Hematopoietic multipotent progenitor cell (in vitro differentiated cells): ENCODE measurements at regions not wholly inside any gene's neighbourhood (a gene's known extent, or its start where the extent isn't known, plus 50 kb on each side); places are given as distances from the start of the nearest gene placed in this dataset.
"Not testable (repeated sequence)": the region's sequence is repeated elsewhere in the genome, so short reads cannot be mapped to it uniquely, and the experiment has no call there.

ENCODE experiments used
- DNase-seq, 3 donors: peaks; one replicate each; pipeline ENCODE4 v3.0.0-alpha.2; 2011 to 2015; ENCODE audit warnings: low read depth in 2 of 3, low spot score in 2 of 3

DNA sequence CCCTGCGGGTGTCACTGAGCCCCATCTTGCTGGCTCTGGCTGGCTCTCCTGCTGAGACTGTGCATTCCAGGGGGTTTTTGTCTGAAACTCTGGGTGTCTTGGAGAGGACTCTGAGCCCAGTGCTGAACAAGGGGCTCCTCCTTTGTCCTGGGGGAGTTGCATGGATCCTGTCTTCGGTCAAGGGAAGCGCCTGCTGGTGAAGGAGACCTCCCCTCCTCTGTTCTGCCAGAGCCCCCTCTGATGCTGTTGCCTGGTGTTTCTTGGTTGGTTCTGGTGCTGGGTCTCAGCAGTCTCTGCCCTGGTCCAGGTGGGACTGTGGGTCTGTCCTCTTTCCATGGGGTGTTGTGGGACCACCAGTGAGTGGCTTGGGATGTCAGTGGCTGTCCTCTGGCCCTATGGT lies 380.9 kb downstream of the TMEM121 start:
- DNase-seq, result no peak

DNA sequence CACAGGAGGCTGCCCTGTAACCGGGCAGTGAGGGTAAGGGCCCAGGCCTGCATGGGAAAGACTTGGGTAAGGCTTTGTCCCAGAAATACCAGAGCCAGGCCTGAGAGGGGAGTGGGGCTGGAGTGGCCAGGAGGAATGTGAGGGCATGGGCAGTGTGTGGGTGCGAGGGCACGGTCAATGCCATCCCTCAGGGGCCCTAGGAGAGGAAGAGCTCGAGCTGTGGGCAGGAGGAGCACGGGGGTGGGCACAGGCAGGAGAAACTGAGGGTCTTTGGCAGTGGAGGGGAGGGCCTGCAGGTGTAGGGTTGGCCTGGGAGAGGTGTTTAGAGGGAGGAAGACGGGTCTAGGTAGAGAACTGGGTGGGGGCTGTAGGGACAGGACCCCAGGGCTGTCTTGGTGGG lies 381.6 kb downstream of the TMEM121 start:
- DNase-seq, result no peak

DNA sequence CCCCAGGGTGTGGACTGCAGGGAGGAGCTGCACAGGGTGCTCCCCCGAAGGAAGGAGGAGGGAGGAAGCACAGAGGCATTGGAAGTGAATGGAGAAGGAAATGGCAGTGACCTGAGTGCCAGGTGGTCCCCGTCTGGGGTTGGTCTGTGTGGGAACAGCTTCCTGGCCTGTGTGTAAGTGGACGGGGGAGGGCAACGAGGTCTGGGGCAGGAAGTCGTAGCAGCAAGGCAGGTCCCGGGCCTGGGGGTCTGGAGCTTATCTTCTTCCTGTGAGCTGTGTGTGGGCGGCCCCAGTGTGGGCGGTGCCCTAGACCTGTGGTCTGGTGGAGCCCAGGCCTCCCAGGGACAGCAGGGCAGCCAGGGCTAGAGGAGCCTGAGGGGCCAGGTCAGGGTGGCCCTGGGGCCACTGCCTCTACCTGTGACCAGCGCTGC lies 382.1 kb downstream of the TMEM121 start:
- DNase-seq, result peak in 2 of 3 donors; percentile 93 to 97

DNA sequence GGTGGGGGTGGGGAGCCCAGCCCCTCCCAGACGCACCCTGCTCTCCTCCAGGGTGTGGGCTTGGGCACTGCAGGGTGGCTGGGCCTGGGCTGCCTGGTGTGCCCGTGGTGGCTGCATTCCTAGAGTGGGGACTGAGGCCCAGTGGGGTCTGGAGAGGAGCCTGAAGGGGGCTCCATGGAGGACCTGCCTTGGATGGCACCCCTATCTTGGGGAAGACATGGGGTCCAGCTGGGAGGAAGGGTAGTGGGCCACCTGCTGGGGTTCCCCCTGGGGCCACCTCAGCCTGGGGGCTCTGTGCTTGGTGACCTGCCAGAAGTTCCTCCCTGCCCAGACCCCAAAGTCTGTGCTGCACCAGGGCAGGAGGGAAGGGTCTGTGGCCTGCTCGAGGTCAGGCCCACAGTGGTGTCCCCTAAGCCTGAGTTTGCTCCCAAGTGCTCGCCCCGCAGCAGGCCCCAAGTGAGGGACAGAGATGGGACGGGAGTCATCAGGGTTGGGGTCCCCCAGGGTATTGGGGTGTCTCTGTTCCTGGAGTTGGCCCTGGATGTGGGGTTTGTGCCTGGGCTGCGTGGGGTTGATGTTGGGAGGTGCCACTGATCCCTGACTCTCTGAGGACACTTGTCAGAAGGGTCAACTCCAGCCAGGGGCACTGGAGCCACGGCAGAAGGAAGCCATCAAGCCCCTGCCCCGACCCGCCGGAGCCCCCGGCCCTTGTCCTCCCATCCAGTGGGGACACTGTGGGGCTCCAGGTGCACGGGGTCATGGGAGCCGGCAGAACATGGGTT lies 382.9 kb downstream of the TMEM121 start:
- DNase-seq, result no peak

DNA sequence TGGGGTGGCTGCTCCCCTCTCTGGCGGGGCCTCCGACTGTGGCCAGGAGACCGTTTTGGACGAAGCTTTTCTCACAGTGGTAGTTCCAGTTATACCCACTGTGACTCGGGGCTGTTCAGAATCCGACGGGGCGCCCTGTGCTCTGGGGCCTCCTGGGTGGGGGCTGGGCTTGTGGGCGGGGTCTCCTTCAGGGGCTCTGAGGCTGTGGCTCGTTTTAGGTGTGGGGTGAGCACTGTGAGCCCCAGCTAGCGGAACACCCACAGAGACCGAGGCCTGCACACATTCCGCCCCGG lies 383.4 kb downstream of the TMEM121 start:
- DNase-seq, result not testable (repeated sequence)

DNA sequence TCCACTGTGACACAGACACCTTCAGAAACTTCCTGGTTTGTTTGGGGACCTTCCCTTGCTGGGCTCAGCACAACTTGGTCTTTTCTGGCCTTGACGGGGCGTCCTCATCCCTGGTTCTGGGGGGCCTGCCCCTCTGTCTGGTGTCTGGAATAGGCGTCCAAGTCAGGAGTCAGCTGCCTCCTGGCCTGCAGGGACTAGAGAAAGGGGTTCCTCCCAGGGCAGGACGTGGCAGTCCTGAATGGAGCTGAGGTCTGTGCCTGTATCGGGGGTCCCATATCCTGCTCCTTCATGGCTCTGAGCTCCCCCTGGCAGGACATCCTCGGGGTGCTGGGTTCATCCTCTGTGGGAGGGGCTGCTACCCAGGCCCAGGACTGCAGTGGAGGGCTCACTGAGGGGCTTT lies 384.0 kb downstream of the TMEM121 start:
- no peak for DNase-seq

DNA sequence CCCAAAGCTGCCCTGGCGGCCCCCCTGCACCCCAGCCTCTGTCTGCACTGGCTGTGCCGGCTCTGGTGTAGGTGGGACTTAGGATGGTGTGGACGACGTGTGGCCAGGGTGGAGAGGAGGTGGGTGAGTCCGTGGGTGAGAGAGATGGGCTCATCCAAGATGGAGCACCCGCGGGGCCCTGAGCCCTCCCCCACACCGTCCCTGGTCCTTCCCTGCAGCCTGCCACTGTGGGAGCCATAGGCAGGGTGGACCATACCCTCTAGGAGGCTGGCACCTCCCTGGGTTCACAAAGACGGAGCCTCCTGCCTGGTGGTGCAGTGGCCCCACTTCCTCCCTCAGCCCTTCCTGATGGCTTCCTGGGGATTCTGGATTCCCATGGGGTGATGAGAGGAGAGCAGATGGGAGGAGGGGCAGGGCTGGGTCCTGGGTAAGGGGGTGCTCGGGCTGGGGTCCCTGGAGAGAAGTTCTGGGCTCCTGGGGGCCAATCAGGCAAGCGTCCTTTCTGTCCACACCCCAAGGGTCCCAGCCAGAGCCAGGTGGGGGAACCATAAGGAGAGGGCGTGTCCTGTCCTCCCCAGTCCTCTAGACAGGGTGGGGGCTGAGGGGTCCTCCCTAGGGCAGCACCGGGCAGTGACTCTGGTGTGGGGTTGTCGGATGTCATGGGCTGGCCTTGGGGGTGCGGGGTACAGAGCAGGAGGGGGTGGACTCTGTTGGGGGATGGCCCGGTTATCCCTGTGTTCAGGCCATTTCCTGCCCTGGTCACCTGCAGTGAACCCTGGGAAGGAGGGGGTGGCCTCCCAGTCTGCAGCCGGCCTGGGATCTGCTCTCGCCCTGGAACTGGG lies 384.8 kb downstream of the TMEM121 start:
- DNase-seq, result no peak

DNA sequence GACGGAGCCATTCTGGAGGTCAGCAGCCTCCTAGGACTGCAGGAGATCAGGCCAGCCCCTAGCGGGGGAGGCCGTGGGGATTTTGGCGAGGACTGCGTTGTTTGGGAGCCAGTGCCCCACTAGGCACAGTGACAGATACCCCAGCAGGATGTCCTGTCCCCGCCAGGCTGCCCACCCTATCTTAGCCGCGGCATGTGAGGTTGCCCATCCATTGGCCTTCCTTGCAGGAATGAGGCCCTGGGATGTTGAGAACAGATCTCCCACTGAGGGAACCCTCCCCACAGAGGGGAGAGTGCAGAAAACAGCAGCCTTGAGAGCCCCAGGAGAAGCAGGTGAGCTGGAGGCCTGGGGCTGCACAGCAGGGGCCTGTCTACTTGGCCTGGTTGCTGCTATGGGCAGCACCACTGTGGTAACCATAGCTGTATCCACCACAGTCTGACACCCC lies 385.5 kb downstream of the TMEM121 start:
- DNase-seq, result not testable (repeated sequence)

DNA sequence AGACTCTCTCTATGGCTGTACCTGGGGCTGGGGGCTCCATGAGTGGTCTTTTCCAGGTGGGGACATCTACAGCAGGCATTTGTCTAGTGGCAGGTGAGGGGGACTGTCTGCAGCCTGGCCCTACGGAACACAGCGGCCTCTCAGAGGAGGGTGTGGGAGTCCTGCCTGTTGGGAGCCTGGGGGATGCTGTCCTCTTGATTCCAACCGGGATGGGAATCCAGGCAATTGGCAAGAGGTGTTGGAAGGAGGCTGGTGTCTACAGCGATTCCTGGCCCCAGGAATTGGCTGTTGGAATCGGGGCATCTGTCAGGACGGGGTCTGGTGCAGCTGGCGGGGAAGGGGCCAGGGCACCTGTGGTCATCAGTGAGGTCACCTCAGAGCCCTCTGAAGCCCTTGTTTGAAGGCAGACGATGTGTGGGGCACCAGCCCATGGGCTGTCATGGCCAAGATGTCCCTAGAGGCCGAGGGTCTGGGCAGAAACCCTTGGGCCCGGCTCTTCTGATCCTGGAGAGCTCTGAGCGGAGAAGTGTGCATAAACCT lies 386.3 kb downstream of the TMEM121 start:
- DNase-seq, result no peak

DNA sequence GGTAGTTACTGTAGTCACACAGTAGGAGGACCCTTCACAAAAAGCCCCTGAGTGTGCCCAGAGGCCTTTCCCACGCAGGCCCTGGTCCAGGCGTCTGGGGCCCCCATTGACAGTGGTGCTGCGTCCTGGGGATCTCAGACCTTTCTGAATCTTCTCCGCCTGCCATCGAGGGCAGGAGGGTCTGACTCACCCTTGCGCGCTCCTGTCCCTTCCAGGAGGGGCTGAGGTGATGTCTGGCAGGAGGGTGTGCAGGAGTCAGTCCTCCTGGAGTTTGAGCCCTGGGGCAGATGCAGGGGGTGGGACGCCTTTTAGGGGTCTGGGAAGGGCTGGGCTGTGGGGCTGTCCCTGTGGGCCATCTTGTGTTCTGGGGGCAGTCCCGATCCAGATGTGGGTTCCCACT lies 386.8 kb downstream of the TMEM121 start:
- DNase-seq, result no peak

DNA sequence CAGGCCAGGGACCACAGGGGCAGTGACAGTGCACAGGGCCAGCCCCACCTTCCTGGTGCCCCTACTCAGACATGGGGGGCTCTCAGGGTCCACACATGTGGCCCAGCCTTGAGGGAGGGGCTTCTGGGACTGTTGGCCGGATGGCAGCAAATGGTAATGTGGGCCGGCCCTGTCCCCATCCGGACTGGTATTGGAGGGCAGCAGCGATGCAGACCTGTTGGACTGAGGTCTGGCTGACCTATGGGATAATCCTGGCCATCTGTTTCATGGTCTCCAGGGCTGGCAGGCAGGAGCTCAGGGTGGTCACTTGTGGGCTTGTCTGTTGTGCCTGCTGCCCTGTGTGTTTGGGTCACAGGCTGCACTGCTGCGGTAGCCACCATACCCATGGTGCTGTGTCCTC lies 387.5 kb downstream of the TMEM121 start:
- DNase-seq, result no peak

DNA sequence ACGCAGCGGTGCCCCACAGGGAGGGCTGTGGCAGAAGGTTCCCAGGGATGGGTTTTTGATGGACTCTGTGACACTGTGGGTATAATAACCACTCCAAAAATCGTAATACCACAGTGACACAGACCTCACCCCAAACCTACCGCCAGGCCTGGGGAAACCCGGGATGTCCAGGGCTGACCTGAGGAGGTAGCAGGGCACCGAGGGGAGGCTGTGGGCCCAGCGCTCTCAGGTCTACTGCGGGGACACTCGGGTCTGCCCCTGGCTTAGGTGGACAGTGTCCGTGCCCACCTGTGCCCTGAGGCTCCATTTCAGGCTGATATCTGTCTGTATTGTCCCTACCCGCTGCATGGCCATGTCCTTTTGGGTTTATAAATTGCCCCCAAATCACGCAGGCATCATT lies 387.9 kb downstream of the TMEM121 start:
- DNase-seq, result not testable (repeated sequence)

DNA sequence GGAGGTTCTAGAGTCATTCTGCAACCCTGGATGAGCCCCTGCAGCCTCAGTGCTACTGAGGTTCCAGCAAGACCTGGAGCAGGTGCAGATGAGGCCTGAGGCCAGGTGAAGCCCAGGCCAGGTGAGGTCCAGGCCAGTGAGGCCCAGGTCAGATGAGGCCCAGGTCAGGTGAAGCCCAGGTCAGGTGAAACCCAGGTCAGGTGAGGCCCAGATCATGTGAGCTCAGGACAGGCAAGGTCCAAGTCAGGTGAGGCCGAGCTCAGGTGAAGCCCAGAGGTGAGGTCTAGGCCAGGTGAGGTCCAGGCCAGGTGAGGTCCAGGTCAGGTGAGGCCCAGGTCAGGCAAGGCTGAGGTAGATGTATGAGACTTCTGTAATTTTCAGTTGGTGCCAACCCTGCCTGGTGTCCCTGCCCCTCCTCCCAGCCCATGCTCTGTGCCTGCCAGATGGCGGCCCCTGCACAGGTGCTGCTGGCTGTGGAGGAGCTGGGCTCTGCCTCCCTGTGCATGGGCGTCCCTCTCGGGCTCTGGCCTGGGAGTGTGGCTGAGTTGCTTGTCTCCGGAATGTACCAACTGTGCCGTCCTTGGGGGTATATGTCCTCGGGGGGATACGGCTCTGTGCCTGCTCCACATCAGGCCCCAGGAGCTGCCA lies 388.5 kb downstream of the TMEM121 start:
- no peak for DNase-seq

DNA sequence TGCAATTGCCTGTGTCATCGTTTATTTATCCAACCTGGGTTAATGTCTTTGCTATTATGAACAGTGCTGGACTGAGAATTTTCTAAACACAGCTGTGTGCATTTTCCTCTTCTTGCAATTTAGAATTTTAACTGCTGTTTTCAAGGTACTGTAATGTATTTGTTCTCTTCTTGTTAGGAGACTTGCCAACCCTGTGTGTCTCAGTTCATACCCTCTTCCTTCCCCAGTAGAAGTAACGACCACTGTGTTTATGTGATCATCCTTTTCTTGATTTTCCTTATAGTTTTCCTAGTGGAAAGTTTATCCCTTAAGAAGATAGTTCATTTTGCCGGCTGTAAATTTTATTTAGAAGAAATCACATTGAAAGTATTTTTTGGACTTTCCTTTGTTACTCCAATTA lies 389.2 kb downstream of the TMEM121 start:
- DNase-seq, result not testable (repeated sequence)

DNA sequence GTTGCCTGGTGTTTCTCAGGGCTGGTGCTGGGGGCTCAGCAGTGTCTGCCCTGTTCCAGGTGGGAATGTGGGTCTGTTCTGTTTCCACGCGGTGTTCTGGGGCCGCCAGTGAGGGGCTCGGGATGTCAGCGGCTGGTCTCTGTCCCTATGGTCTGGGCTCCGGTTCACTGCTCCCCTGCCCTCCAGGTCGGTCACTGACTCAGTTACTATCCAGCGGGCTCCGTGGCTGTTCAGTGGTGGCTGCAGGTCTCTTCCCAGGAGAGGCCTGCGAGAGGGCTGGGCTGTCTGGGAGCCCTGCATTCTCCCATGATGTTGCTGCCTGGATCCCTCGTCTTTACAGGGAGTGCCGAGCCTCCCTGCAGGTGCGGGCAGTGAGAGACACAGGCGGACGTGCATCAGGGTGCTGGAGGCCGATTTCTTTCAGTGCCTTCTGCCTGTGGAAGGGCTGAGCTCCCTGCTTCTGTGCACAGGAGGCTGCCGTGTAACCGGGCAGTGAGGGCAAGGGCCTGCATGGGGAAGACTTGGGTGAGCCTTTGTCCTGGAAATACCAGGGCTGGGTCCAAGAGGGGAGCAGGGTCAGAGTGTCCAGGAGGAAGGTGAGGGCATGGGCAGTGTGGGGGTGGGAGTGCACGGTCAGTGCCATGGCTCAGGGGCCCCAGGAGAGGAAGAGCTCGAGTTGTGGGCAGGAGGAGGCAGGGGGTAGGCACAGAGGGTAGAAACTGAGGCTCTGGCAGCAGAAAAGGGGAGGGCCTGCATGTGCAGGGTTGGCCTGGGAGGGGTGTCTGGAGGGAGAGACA lies 391.0 kb downstream of the TMEM121 start:
- DNase-seq, result not testable (repeated sequence)

DNA sequence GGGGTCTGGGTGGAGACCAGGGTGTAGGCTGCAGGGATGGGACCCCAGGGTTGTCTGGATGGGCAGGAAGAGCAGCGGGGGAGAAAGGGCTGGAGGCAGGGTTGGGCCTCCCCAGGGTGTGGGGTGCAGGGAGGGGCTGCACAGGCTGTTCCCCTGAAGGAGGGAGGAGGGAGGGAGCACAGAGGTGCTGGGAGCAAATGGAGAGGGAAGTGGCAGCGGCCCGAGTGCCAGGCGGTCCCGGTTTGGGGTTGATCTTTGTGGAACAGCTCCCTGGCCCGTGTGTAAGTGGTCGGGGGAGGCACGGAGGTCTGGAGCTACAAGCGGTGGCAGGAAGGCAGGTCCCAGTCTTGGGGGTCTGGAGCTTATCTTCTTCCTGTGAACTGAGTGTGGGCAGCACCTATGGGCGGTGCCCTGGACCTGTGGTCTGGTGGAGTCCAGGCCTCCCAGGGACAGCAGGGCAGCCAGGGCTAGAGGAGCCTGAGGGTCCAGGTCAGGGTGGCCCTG lies 391.6 kb downstream of the TMEM121 start:
- no peak for DNase-seq

DNA sequence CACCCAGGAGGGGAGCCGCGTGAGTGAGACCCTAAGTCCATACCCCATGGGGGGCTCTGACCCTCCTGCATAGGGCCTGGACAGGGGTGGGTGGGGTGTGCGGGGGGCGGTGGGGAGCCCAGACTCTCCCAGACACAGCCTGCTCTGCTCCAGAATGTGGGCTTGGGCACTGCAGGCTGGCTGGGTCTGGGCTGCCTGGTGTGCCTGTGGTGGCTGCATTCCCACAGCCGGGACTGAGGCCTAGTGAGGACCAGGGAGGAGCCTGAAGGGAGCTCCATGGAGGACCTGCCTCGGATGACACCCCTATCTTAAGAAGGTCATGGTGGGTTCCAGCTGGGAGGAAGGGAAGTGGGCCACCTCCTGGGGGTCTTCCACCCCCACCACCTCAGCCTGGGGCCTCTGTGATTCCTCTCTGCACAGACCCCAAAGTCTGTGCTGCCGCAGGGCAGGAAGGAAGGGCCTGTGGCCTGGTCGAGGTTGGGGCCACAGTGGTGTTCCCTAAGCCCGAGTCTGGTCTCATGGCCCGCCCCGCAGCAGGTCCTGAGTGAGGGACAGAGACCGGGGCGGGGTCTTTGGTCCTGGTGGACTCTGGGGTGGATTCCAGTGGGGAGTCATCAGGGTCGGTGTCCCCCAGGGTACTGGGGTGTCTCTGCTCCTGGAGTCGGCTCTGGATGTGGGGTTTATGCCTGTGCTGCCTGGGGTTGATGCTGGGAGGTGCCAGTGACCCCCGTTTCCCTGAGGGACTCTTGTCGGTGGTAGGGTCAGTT lies 392.3 kb downstream of the TMEM121 start:
- no peak for DNase-seq

DNA sequence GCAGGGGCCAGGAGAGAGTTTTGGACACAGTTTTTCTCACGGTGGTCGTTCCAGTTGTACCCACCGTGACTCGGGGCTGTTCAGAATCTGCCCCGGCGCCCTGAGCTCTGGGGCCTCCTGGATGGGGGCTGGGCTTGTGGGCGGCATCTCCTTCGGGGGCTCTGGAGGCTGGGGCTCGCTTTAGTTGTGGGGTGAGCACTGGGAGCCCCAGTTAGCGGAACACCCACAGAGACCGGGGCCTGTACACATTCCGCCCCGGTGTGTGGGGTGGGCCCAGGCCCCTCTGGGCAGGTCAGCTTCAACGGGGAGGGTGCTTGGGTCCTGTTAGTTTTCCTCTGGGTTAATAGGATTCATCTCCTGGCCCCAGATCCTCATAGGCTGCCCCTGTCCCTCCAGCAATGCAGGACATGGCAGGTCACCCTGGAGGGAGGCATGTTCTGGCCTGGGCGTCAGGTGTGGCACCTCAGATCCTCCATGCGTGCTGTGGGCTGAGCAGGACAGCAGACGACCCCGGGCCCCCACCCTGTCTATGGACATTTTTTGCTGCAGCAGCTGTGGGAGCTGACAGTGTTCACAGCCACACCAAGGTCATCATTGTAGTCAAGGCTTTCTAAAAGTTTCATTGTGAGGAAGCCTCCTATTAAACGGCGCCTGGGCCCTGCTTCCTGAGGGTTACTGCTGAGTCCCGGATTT lies 393.2 kb downstream of the TMEM121 start:
- DNase-seq, result no peak

DNA sequence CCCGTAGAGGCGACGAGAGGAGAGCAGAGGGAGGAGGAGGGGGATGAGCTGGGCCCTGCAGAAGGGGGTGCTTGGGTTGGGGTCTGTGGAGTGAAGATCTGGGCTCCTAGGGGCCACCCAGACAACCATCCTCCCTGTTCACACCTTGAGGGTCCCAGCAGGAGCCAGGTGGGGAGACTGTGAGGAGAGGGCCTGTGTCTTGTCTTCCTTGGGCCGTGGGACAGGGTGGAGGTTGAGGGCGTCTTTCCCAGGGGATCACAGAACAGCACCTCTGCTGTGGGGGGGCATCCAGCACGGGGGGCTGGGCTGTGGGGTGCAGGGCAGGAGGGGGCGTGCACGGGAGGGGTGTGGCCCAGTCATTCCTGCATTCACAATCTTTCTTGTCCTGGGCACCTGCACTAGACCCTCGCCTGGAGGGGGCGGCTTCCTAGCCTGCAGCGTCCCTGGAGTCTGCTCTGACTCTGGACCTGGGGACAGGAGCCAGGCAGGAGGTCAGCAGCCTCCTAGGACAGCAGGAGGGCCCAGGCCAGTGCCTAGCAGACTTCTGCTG lies 393.8 kb downstream of the TMEM121 start:
- not testable (repeated sequence) for DNase-seq
